ENCODE measurements at regions not wholly inside any gene's neighbourhood (a gene's known extent, or its start where the extent isn't known, plus 50 kb on each side); places are given as distances from the start of the nearest gene placed in this dataset.

GRCh38 chr2:878245-878930 is 72.3 kb upstream of the SNTG2 start:
- TF ChIP-seq ZNF580 (tag by site-specific recombination; IDR thresholded peaks at IDR 0.05) (no peak), REST (tag by site-specific recombination; IDR thresholded peaks at IDR 0.05) (no peak), ZNF449 (tag by site-specific recombination; IDR thresholded peaks at IDR 0.05) (no peak), ZNF530 (tag by site-specific recombination; IDR thresholded peaks at IDR 0.05; ENCODE audit: low read depth) (no peak), ZXDB (tag by site-specific recombination; IDR thresholded peaks at IDR 0.05) (no peak), ATF2 (tag by site-specific recombination; IDR thresholded peaks at IDR 0.05; ENCODE audit: low read depth) (no peak), YY1 (tag by site-specific recombination; IDR thresholded peaks at IDR 0.05) (no peak), CTCF (tag by site-specific recombination; IDR thresholded peaks at IDR 0.05) (no peak)
